ENCODE measurements at regions not wholly inside any gene's neighbourhood (a gene's known extent, or its start where the extent isn't known, plus 50 kb on each side); places are given as distances from the start of the nearest gene placed in this dataset.
"Not testable (repeated sequence)": the region's sequence is repeated elsewhere in the genome, so short reads cannot be mapped to it uniquely, and the experiment has no call there.

GRCh38 chr4:66555301-66555700 lies 885.0 kb upstream of the EPHA5 start:
- no peak for DNase-seq (ENCODE audit: low spot score)

DNA sequence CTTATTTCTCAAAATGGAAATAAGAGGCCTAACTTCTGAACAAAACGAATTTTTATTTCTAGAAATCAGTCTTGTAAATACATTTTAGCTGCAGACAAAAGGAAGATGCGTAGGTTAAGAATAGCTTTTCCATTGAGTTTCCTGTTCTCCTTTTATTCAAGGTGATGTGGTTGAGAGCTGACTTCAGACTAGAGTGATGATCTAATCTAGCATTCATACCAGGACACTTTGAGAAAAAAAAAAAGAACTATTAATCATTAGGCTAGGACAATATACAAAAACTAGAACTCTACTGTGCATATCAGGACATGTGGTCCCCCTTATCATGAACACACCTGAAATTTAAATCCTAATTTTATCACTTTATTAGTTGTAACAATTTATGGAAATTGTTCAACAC lies 884.5 kb upstream of the EPHA5 start:
- DNase-seq (ENCODE audit: low spot score), result no peak

GRCh38 chr4:66545301-66545700 lies 875.0 kb upstream of the EPHA5 start:
- not testable (repeated sequence) for DNase-seq (ENCODE audit: low spot score)

DNA sequence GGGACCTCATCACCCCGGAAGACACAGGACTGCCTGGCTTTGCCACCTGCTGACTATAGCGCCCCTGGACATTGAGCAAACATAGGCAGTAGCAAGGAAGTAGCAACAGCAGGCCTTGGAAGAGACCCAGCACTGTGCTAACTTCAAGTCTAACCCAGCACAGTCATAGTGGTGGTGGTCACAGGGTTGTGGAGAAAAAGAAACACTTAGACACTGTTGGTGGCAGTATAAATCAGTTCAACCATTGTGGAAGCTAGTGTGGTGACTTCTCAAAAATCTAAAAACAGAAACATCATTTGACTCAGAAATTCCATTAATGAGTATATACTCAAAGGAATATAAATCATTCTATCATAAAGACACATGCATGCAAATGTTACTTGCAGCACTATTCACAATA lies 874.0 kb upstream of the EPHA5 start:
- DNase-seq (ENCODE audit: low spot score), result no peak

DNA sequence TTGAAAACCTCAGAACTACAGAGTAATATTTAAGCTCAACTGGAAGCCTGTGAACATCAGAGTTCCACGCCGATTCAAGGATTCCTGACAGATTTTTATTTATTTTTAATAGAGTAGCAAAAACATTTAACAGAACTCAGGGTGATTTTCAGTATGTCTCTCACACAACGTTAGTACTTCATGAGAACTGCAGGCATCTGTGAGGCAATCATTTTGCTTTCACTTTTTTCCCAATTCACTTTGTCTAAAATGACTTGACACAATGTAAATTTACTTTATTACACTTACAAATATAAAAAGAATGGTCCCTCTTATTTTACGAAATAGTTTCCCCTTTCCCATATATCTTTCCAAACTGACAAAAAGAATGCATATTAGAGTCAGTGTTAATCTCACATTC lies 869.5 kb upstream of the EPHA5 start:
- DNase-seq (ENCODE audit: low spot score), result no peak

DNA sequence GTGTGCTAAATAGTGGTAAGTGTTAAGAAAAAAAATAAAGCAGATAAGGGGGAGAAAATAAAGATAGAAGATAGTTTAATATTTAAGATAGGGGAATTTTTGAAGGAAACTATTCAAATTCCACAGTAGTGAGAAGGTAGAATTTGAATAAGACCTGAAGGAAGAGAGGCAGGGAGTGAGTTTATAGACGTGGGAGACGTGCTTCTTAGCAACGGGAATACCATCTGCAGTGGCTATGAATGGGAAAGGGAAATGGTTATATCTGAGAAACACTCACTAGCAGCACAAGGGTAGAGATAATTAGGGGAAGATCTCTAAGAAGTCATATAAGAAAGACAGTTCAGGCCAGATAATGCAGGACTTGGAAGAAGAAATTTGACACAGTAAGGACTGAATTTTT lies 854.5 kb upstream of the EPHA5 start:
- DNase-seq (ENCODE audit: low spot score), result no peak

- DNase-seq (ENCODE audit: low spot score), result no peak
These were observed 852.0 kb upstream of the EPHA5 start for GRCh38 chr4:66522244-66522643.

GRCh38 chr4:66516940-66517339 lies 846.7 kb upstream of the EPHA5 start:
- DNase-seq (ENCODE audit: low spot score), result no peak

DNA sequence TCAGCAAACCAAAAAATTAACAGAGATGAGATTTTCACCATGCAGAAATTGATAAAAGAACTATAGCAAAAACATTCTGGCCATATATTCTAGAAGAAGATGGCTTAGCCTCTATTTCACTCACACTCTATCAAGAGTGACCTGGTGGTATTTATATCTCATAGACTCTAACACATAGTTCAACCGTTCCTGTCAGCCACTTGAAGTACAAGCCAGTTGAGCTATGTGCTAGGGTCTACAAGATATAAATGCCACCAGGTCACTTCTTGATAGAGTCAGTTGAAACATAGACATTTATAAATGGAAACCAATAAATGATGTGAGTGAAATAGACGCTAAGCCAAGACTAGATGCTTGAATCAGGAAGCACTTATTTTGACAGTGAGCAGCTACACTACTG lies 836.7 kb upstream of the EPHA5 start:
- no peak for DNase-seq (ENCODE audit: low spot score)

DNA sequence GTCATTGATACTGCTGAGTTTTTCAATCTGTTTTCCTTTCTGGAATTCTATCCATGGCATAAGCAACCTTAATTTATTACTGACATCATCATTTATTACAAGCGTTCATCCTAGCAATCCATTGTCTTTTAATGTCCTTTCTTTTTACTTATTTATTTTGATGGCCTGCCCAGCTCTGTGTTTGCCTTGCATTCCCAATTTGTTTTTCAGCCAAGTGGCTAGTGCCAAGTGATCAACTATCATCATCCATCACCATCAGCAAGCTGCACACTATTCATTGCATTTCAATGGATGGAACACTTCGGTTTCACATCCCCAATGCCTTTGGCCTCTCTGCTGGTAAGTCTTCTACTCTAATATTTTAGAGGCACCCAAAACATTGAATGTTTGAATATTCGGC lies 831.7 kb upstream of the EPHA5 start:
- DNase-seq (ENCODE audit: low spot score), result no peak

- DNase-seq (ENCODE audit: low spot score), result no peak
These were observed 820.4 kb upstream of the EPHA5 start for GRCh38 chr4:66490729-66491128.

DNA sequence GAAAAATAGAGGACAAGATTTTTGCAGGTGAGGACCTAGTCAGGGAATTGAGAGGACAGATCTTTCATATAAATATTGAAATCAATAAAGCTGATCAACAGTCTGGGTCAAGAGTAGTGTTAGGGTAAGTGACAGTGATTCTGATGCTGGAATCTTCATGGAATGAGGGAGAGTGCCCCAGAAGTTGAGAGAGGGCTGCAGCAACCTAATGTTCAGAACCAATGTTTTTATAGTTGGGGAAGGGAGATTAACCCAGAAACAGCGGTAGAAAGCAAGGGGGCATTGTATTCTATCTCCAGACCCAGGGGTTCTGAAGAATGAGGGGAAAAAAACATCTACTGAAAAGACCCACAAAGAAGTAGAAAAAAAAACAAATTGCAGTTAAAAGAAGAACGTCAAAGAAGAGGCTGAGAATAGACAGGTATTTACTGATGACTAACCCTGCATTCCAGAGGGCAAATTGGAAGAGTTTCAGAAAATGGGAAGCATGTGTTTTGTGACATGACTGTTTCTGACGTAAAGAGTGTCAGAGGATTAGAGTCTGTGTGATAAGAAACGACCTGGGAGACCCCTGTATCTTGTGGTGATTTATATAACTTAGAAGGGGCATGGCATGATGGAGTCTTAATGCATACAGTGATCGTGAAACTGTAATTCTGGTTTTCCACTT lies 819.6 kb upstream of the EPHA5 start:
- no peak for DNase-seq (ENCODE audit: low spot score)

- DNase-seq (ENCODE audit: low spot score), result no peak
These were observed 819.1 kb upstream of the EPHA5 start for GRCh38 chr4:66489370-66489769.

DNA sequence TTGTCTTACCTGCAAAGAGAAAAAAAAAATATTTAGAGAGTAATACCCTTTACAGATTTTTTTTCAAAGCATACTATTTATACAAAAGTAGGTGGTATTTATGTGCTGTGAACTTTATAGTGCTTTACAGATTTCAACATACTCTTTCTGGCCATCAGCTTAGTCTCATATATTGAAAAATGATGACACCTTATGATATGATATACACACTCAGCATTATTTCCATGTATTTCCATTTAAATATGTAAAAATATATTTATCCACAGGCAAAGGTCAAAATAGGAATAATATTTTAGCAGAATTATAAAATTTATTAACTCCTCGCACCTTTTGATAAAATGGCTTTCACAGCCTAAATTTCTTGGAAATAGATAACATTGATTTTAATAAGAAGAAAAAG lies 815.8 kb upstream of the EPHA5 start:
- DNase-seq (ENCODE audit: low spot score), result no peak

DNA sequence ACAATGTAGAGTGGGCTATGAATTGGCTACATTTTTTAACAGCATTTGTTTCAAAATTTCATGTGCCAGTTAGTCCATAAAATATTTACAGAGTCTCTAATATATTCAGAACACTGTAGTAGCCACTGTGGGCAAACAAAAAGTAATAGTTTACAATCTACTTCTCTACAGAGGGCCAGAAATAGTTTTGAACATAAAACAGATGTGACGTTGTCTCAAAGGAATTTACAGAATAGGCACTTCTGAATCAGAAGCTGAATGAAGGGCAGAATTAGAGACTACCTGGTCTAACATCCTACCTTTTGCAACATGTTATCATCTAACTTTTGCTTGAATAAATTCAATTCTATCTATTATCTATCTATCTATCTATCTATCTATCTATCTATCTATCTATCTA lies 811.9 kb upstream of the EPHA5 start:
- DNase-seq (ENCODE audit: low spot score), result no peak

DNA sequence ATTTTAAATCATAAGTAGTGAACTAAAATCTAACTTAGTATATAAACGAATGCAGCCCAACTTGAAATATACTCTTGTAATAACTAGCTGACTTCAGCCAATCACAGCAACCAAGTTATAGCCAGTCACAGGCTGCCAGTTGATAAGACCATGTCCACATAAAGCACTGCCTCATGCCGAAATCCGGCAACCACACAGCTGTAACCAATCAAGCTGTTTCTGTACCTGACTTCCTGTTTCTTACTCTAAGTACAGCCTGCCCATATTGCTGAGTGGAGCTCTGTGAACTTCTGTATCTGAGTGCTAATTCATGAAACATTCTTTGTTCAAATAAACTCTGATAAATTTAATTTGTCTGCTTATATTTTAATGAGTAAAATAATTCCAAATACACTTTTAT lies 805.3 kb upstream of the EPHA5 start:
- no peak for DNase-seq (ENCODE audit: low spot score)

- no peak for DNase-seq (ENCODE audit: low spot score)
These were observed 794.8 kb upstream of the EPHA5 start for GRCh38 chr4:66465111-66465510.

GRCh38 chr4:66462890-66463289 lies 792.6 kb upstream of the EPHA5 start:
- DNase-seq (ENCODE audit: low spot score), result not testable (repeated sequence)

- DNase-seq (ENCODE audit: low spot score), result no peak
These were observed 781.5 kb upstream of the EPHA5 start for GRCh38 chr4:66451741-66452140.

GRCh38 chr4:66443008-66443407 lies 772.7 kb upstream of the EPHA5 start:
- DNase-seq (ENCODE audit: low spot score), result no peak

DNA sequence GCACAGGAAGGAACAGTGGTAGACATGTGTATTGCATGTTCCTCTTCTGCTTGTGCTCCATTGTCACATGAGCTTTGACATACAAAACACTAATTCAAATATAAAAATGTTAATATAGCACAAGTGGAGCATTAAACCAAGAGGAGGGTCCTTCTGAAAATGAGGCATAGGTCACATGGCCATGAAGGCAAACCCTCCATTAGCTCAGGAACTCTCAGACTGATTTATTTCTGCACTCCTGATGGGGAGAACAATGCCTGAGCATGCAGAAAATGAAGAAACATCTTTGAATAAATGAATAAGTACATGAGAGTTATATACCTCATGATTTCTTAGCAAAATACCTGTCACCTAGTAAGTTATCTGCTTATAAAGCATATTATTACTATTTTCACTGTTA lies 769.2 kb upstream of the EPHA5 start:
- no peak for DNase-seq (ENCODE audit: low spot score)

DNA sequence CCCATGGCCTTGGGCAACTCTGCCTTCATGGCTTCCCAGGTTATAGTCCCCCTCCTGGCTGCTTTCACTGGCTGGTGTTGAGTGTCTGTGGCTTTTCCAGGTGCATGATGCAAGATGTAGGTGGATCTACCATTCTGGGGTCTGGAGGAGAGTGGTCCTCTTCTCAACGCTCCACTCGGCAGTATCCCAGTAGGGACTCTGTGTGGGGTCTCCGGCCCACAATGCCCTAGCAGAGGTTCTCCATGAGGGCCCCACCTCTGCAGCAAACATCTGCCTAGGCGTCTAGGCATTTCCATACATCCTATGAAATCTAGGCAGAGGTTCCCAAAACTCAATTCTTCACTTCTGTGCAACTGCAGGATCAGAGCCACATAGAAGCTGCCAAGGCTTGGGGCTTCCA lies 763.4 kb upstream of the EPHA5 start:
- DNase-seq (ENCODE audit: low spot score), result no peak

DNA sequence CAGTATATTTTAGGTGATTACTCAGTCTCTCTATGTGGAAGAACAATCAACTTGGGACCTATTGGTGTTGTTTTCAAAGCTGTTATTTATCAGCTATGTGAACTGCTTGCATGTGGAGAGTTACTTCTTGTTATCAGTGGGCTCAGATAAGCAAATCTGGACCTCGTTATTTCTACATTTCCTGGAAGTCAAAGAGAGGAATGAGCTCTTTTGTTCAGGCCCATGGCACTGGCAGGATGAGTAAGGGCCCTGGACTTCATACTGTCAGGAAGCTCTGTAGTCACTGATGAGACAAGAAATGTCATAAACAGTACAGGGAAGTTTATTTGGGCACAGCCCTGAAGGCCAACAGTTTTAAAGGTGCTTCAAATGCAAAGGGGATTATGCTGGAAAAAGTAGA lies 760.6 kb upstream of the EPHA5 start:
- DNase-seq (ENCODE audit: low spot score), result no peak

DNA sequence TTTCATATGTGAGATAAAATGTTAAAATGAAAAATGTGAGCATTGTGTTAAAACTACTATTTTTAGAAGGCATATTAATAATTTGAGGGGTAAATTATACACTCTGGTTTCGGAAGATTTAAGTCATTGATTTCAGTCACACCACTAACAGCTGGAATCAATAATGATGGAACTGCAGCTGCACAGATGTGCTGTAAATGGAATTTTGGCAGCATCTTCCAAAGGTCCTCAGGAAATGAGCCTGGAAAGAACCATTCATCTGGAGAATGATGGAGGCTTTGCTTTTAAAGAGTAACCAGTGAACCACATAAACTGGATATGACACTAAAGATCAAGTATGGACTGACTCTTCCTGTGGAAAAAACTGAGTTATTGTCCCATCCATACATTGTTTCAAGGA lies 759.0 kb upstream of the EPHA5 start:
- no peak for DNase-seq (ENCODE audit: low spot score)

GRCh38 chr4:66416425-66416824 lies 746.1 kb upstream of the EPHA5 start:
- no peak for DNase-seq (ENCODE audit: low spot score)

All from AG20443 (cell line).